Activated CD4-positive, alpha-beta T cell treated with anti-CD3 and anti-CD28 coated beads, Interleukin-10, Interleukin-2, amounts not matched to agents 100 ng/mL and 50 ng/mL, durations not matched to agents 16 hours and 8 hours (primary cell): ENCODE measurements at regions not wholly inside any gene's neighbourhood (a gene's known extent, or its start where the extent isn't known, plus 50 kb on each side); places are given as distances from the start of the nearest gene placed in this dataset.

ENCODE experiments used
- DNase-seq: peaks from one replicate; pipeline ENCODE4 v3.0.0-alpha.2; 2020

- no peak for DNase-seq
Measured at GRCh38 chr4:129167640-129168260, 71.8 kb downstream of the C4orf33 start.

- no peak for DNase-seq
Measured at GRCh38 chr4:129172181-129172580, 76.2 kb downstream of the C4orf33 start.

GRCh38 chr4:129176864-129177263 is 80.9 kb downstream of the C4orf33 start:
- DNase-seq: peak; percentile 2

- no peak for DNase-seq
Measured at GRCh38 chr4:129179276-129179675, 83.3 kb downstream of the C4orf33 start.

- DNase-seq: no peak
Measured at GRCh38 chr4:129189630-129190029, 93.7 kb downstream of the C4orf33 start.

GRCh38 chr4:129193357-129194100 is 97.6 kb downstream of the C4orf33 start:
- no peak for DNase-seq

- DNase-seq: no peak
Measured at GRCh38 chr4:129208481-129208880, 112.5 kb downstream of the C4orf33 start.

- no peak for DNase-seq
Measured at GRCh38 chr4:129213692-129214091, 117.7 kb downstream of the C4orf33 start.

- no peak for DNase-seq
Measured at GRCh38 chr4:129218360-129218759, 122.4 kb downstream of the C4orf33 start.

- no peak for DNase-seq
Measured at GRCh38 chr4:129218897-129219296, 122.9 kb downstream of the C4orf33 start.

- no peak for DNase-seq
Measured at GRCh38 chr4:129220254-129220653, 124.3 kb downstream of the C4orf33 start.

- no peak for DNase-seq
Measured at GRCh38 chr4:129223945-129224344, 128.0 kb downstream of the C4orf33 start.

GRCh38 chr4:129230846-129231245 is 134.9 kb downstream of the C4orf33 start:
- DNase-seq: no peak

GRCh38 chr4:129231945-129232588 is 136.1 kb downstream of the C4orf33 start:
- no peak for DNase-seq

GRCh38 chr4:129232589-129233337 is 136.8 kb downstream of the C4orf33 start:
- no peak for DNase-seq

- DNase-seq: no peak
Measured at GRCh38 chr4:129233691-129234090, 137.7 kb downstream of the C4orf33 start.

GRCh38 chr4:129236351-129236750 is 140.4 kb downstream of the C4orf33 start:
- DNase-seq: no peak

GRCh38 chr4:129239088-129239487 is 143.1 kb downstream of the C4orf33 start:
- no peak for DNase-seq

GRCh38 chr4:129240816-129241215 is 144.9 kb downstream of the C4orf33 start:
- DNase-seq: no peak

GRCh38 chr4:129246145-129246544 is 150.2 kb downstream of the C4orf33 start:
- no peak for DNase-seq

GRCh38 chr4:129246910-129247461 is 151.0 kb downstream of the C4orf33 start:
- no peak for DNase-seq

GRCh38 chr4:129248621-129249020 is 152.7 kb downstream of the C4orf33 start:
- DNase-seq: no peak

- DNase-seq: no peak
Measured at GRCh38 chr4:129254126-129254525, 158.2 kb downstream of the C4orf33 start.
